DND-41 (cell line): ENCODE measurements at regions not wholly inside any gene's neighbourhood (a gene's known extent, or its start where the extent isn't known, plus 50 kb on each side); places are given as distances from the start of the nearest gene placed in this dataset.

Experiments
- EZH2 ChIP-seq: IDR thresholded peaks from 3 replicates; pipeline ENCODE4 v1.6.1; 2012; ENCODE audit warnings: borderline replicate concordance, low read depth, mild to moderate bottlenecking, moderate library complexity, low read length, inconsistent platforms; ENCODE audit not compliant: severe bottlenecking
- TF ChIP-seq, protein P1 (sequence below): IDR thresholded peaks from 2 replicates; pipeline ENCODE4 v1.5.1; 2012; ENCODE audit warnings: borderline replicate concordance, low read length, moderate library complexity, mild to moderate bottlenecking; ENCODE audit not compliant: poor library complexity, severe bottlenecking; ENCODE audit errors: extremely low read depth

DNA sequence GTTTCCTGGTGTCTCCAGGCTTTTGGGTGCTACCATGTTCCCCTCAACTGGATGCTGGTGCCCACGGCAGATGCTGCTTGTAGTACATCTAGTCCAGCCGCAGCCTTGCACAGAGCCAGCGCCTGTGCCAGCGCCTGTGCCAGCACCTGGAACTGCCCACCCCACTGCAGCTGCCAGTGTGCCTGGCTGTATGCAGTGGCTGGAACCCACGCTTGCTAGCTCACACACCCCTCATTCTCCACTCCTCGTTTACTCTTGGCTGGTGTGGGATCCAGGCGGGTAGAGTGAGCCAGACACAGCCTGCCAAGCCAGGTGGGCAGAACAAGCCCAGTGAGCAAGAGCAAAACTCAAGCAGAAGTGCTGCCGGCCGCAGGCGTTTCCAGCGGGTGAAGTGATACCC, 428.6 kb downstream of the SLITRK1 start:
- TF ChIP-seq EZH2 = no peak
- TF ChIP-seq, protein P1, sequence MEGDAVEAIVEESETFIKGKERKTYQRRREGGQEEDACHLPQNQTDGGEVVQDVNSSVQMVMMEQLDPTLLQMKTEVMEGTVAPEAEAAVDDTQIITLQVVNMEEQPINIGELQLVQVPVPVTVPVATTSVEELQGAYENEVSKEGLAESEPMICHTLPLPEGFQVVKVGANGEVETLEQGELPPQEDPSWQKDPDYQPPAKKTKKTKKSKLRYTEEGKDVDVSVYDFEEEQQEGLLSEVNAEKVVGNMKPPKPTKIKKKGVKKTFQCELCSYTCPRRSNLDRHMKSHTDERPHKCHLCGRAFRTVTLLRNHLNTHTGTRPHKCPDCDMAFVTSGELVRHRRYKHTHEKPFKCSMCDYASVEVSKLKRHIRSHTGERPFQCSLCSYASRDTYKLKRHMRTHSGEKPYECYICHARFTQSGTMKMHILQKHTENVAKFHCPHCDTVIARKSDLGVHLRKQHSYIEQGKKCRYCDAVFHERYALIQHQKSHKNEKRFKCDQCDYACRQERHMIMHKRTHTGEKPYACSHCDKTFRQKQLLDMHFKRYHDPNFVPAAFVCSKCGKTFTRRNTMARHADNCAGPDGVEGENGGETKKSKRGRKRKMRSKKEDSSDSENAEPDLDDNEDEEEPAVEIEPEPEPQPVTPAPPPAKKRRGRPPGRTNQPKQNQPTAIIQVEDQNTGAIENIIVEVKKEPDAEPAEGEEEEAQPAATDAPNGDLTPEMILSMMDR = no peak
